HG03095 (cell line): ENCODE measurements at regions not wholly inside any gene's neighbourhood (a gene's known extent, or its start where the extent isn't known, plus 50 kb on each side); places are given as distances from the start of the nearest gene placed in this dataset.
"Not testable (repeated sequence)": the region's sequence is repeated elsewhere in the genome, so short reads cannot be mapped to it uniquely, and the experiment has no call there.

ENCODE experiments used
- ATAC-seq: cut with Tn5 transposase; IDR thresholded peaks from one replicate; pipeline ENCODE4 v1.9.1; 2021; ENCODE audit warnings: moderate library complexity; ENCODE audit not compliant: unreplicated experiment

DNA sequence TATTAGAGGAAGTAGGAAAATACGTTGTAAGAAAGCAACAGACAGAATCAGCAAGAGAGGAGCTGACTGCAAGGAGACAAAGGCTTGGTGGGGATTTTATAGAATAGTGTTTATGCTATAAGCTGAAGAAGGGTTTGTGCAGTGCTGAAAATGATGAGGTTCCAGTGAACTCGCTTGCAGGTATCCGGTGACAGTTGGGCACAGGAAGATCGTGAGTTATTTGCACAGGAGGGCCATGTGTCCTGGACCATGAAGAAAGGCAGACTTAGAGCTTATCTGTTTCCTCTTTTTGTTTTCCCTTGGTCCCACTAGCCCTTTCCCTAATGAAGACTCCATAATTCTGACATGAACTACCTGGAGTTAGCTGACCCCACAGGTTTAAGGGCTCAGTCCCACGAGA lies 61.4 kb downstream of the NXNL2 start:
- no peak for ATAC-seq

DNA sequence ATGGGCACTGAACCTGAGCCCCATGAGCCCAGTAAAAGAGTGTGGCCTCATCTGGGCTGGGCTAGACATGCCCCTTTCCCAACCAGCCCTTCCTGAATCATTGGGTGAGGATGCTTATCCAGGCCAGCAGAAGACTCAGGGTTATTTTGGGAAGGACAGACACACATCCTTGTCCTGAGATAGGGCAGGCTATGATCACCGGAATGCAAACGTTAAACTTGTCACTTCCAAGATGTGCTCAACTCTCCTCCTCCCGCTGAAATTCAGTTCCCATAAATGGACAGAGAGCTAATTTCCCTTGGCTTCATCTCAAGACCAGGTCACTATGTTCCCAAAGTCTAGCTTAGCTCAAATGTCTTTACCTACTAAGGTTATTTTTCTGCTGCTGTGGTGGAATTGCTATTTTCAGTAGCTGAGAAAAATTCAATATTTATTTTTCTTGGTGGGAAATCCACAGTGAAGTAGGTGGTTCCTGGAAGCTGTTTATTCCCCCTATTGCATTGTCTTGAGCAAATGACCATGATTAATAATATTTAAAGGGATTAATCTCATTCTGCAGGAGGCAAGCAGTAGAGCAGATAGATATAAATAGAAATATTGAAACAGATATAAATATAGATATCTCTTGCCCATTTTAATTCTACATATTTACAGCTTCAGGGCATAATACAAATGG lies 70.0 kb downstream of the NXNL2 start:
- ATAC-seq: no peak

GRCh38 chr9:88605512-88606362 lies 70.8 kb downstream of the NXNL2 start:
- ATAC-seq: no peak

- ATAC-seq: no peak
Observed at GRCh38 chr9:88614359-88614758, 79.4 kb downstream of the NXNL2 start.

- ATAC-seq: no peak
Observed at GRCh38 chr9:88623698-88624097, 88.7 kb downstream of the NXNL2 start.

DNA sequence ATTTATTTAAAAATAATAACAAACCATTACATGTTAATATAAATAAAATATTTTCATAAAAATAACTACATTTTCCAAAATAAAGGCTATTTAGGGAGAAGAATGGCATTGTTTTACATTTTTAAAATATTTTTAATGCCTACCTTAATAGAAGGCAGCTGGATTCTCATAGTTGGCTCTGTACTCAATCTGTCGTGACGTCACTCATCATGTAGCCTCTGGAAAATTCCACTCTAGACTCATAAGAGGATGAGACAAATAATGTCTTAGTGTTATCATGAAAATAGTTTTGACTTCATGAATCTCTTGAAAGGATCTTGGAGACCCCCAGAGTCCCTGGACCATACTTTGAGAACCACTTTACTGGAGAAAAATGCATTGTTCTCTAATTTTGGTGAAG lies 93.1 kb downstream of the NXNL2 start:
- no peak for ATAC-seq

GRCh38 chr9:88628811-88629210 lies 93.8 kb downstream of the NXNL2 start:
- no peak for ATAC-seq

DNA sequence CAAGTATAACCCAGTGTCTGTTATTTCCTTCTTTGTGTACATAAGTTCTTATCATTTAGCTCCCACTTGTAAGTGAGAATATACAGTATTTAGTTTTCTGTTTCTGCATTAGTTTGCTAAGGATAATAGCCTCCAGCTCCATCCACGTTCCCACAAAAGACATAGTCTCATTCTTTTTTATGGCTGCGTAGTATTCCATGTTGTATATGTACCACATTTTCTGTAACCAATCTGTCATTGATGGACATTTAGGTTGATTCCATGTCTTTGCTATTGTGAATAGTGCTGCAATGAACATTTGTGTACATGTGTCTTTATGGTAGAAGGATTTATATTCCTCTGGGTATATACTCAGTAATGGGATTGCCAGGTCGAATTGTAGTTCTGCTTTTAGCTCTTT lies 95.6 kb downstream of the NXNL2 start:
- ATAC-seq: not testable (repeated sequence)

GRCh38 chr9:88635151-88635550 lies 100.2 kb downstream of the NXNL2 start:
- ATAC-seq: no peak

DNA sequence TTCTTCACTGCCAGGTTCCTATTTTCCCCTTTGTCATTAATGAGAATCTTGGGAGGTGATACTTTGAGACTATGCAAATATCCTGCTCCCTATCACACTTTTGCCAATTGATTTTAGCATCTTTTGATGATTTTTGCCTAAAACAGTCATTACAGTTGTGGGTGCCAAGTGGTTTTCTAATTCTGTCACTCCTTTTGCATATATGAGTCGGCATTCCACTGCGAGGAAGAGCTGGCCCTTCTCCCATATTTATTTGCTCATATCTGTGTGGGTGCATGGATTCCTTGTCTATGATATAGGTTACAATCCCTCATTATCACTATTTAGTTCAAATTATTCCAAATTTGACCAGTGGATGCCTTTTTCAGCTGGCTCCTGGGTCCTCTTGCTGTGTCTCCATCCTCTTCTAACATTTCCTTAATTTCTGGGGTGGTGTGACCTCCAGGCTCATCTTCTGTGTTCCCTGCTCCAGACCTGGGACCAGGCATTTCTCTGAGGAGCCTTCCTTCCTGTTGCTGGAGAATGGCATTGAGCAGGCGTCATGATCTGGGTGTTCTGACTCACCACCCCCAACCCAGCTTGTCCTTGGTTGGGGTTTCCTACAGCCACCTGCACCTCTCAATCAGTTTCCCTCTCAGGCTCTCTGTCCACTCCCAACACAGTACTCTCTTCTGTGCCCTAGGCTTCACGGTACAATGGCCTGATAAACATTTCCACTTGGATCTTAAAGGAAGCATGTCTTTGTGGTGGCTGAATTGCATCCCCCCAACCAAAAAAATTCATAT lies 106.7 kb downstream of the NXNL2 start:
- no peak for ATAC-seq

GRCh38 chr9:88642336-88642735 lies 107.4 kb downstream of the NXNL2 start:
- no peak for ATAC-seq

DNA sequence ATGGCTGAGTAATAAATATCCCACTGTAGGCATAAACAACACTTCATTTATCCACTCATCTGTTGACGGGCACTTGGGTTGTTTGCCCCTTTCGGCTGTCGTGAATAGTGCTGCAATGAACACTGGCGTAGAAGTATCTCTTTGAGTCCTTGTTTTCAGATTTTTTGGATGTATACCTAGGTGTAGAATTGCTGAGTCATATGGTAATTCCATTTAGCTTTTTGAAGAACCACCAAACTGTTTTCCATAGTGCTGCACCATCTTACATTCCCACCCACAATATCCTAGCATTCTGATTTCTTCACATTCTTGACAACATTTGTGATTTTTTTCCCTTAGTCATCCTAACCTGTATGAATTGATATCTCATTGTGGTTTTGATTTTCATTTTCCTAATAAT lies 109.0 kb downstream of the NXNL2 start:
- ATAC-seq: no peak

- no peak for ATAC-seq
Observed at GRCh38 chr9:88645172-88645878, 110.3 kb downstream of the NXNL2 start.

GRCh38 chr9:88645879-88646199 lies 110.9 kb downstream of the NXNL2 start:
- no peak for ATAC-seq

DNA sequence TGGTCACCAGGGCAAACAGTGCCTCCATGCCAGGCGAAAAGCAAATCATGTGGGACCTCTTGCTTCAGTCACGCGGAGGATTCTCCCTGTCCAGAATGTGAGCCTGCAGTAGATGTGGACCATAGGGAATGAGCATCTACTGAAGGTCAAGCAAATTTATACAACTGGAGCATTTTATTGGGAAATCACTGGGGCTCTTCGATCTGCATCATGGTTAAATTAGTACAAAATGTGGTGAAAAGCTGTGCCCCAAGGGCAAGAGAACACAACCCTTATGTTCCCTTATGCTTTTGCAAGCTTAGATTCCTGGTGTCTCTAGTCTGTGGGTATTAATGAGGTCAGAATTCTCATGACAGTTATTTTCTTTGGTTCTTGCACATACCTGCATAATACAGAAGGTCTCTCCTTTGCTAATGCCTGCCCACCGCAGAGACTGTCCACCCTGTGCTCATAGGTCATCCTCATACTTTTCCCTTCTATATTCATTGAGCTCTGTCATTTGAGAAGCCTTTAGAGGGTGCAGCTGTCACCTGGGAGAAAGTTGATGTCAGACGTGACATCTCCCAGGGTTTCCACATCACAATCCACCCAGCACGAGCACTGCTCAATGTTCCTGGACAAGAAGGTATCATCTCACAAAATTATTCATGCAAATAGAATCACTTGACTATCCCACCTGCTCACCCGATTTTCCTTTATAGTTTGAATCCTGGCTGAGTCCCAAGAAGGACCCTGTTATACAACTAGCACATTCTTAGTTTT lies 111.7 kb downstream of the NXNL2 start:
- ATAC-seq: no peak

DNA sequence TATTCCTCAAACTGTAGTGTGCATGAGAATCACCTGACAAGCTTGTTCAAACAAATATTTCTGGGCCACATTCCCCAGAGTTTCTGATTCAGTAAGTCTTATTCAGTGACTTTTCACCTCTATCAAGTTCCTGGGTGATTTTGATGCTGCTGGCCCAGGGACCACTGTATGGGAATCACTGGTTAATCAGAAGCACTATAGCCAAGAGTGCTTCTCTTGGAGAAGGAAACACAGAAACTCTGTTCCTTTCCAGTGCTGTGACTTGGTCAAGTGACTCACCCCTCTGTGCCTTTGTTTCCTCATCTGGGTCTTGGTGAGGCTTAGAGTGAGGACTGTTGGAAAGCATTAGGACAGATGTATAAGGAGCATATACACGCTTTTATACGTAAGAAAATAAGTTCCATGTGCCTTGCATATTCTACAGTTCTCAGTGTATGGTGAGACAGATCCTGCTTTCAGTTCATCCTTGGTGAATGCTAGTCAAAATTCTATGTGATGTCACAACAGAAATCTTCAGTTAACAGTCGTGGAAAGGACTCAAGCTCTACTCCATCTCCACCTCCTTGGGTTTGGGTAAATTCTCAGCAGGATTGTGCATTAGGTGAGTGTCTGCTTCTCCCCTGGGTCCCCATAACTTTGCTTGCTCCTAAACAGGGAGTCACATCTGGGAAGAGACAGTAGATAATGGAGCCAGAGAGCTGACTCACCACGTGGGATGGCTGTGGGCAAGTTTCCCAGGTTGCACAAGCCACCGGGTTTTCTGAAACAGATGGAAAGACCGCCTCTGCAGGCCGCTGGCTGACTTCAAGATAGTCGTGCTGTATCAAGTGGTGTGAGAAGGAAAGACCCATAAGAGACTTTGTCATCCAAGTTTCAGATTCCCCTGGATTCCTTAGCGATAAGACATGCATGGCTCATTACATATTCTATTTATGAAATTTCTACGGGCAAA lies 117.0 kb downstream of the NXNL2 start:
- ATAC-seq: no peak

GRCh38 chr9:88652876-88653275 lies 117.9 kb downstream of the NXNL2 start:
- no peak for ATAC-seq

DNA sequence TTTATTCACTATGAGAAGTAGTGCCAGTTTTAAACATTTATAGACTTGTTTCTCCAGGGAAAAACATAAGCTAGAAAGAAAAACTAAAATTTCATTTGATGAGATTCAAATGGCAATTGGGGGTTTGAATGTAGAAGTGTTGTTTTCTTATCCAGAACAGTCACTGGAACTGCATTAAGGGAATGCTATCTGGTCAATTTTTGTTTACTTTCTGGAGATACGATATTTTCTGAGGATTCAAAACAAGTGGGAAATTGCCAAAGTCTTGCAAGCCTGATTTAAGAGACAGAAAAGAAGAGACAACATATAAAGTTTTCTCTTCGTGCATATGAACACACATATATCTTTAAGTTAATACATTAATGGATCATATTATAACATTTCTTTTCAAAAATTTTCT lies 118.4 kb downstream of the NXNL2 start:
- no peak for ATAC-seq

DNA sequence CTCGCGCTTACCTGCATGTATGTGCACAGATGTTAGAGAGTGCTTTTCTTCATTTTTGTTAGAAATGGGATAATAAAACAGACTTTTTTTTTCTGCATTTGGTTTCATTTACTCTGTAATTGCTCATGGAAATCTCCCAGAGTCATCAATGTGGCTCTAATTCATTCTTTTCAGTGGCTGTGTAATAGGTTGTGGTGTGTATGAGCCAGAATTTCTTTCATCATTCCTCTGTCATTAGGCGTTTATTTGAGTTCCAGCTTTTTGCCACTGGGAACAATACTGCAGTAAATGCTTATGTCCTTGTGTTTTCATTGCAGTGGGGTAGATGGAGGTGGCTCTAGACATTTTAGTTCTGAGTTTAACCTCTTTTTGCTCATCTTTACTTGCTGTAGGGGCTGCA lies 118.9 kb downstream of the NXNL2 start:
- ATAC-seq: no peak
